ENCODE measurements at regions not wholly inside any gene's neighbourhood (a gene's known extent, or its start where the extent isn't known, plus 50 kb on each side); places are given as distances from the start of the nearest gene placed in this dataset.

- TF ChIP-seq HNF4G (IDR thresholded peaks at IDR 0.05) (no peak), CTCF (IDR thresholded peaks at IDR 0.05; ENCODE audit: low read depth, low read length, missing input control) (no peak), JUND (IDR thresholded peaks at IDR 0.05) (no peak), FOXA1 (IDR thresholded peaks at IDR 0.05) (no peak), HNF4A (conservative IDR thresholded peaks at IDR 0.05) (no peak), FOXA2 (IDR thresholded peaks at IDR 0.05) (no peak), RAD21 (IDR thresholded peaks at IDR 0.05) (no peak), SP1 (IDR thresholded peaks at IDR 0.05) (no peak), RXRA (IDR thresholded peaks at IDR 0.05) (no peak)
- TF ChIP-seq, protein P1, sequence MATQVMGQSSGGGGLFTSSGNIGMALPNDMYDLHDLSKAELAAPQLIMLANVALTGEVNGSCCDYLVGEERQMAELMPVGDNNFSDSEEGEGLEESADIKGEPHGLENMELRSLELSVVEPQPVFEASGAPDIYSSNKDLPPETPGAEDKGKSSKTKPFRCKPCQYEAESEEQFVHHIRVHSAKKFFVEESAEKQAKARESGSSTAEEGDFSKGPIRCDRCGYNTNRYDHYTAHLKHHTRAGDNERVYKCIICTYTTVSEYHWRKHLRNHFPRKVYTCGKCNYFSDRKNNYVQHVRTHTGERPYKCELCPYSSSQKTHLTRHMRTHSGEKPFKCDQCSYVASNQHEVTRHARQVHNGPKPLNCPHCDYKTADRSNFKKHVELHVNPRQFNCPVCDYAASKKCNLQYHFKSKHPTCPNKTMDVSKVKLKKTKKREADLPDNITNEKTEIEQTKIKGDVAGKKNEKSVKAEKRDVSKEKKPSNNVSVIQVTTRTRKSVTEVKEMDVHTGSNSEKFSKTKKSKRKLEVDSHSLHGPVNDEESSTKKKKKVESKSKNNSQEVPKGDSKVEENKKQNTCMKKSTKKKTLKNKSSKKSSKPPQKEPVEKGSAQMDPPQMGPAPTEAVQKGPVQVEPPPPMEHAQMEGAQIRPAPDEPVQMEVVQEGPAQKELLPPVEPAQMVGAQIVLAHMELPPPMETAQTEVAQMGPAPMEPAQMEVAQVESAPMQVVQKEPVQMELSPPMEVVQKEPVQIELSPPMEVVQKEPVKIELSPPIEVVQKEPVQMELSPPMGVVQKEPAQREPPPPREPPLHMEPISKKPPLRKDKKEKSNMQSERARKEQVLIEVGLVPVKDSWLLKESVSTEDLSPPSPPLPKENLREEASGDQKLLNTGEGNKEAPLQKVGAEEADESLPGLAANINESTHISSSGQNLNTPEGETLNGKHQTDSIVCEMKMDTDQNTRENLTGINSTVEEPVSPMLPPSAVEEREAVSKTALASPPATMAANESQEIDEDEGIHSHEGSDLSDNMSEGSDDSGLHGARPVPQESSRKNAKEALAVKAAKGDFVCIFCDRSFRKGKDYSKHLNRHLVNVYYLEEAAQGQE (IDR thresholded peaks at IDR 0.05): no peak
- TF ChIP-seq, protein P2, sequence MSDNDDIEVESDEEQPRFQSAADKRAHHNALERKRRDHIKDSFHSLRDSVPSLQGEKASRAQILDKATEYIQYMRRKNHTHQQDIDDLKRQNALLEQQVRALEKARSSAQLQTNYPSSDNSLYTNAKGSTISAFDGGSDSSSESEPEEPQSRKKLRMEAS (IDR thresholded peaks at IDR 0.05): no peak
- Histone ChIP-seq H3K4me1 (ENCODE audit: control insufficient read depth in 4 of 4, insufficient read depth in 4 of 4, low read length in 3 of 4) (peaks cover 0 to 2% (median 0%) of the 10 kb centered on the region in 4 donors), H3K9ac (ENCODE audit: low read depth in 1 of 2, low read length in 2 of 2) (no peak overlapping the region), H3K27ac (ENCODE audit: low read depth in 1 of 2, low read length in 2 of 2) (no peak overlapping the region), H3K9me3 (ENCODE audit: control insufficient read depth in 4 of 4, low read length in 3 of 4) (no peaks in the 10 kb centered on the region), H3K27me3 (ENCODE audit: control insufficient read depth in 4 of 4, insufficient read depth in 4 of 4, low read length in 3 of 4) (no peaks in the 10 kb centered on the region), H3K4me3 (ENCODE audit: low read depth in 1 of 3, low read length in 3 of 3) (no peak overlapping the region), H3K36me3 (ENCODE audit: control insufficient read depth in 4 of 4, insufficient read depth in 3 of 4, low read depth in 1 of 4, low read length in 3 of 4) (no peaks in the 10 kb centered on the region)
- no peak for DNase-seq (ENCODE audit: low spot score)
- WGBS: 78% methylated on average over 6 of the region's 6 CpGs
Measured at GRCh38 chr5:60333005-60333571, 366.9 kb downstream of the DEPDC1B start.

DNA sequence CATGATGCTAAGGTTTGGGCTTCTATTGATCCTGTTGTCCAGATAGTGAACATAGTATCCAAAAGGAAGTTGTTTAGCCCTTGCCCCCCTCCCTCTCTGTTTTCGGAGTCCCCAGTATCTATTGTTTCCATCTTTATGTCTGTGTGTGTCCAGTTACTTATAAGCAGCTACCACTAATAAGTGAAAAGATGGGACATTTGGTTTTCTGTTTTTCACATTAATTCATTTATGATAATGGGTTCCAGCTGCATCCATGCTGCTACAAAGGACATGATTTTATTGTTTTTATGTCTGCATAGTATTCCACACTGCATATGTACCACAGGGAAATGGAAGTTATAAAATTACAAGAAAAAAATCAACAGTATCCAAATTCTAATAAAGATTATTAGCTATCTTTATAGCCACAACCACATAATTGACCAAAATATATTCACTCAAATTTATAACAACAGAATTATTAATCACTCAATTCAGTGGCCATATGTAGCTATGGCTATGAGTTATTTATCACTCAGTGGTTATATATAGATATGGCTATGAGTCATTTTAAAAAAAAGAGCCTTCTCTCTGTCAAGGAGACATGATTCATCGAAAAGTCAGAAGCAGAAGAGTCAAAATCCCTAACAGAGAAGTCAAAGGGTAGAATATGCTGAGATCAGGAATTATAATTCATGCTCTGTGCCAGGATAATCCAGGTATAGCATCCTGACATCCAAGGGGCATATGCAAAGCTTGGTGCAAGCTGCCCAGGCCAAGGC is 367.5 kb downstream of the DEPDC1B start:
- H3K4me1 ChIP-seq (ENCODE audit: control insufficient read depth in 4 of 4, insufficient read depth in 4 of 4, low read length in 3 of 4): peaks cover 0 to 2% (median 0%) of the 10 kb centered on the region in 4 donors
- H3K9me3 ChIP-seq (ENCODE audit: control insufficient read depth in 4 of 4, low read length in 3 of 4): no peaks in the 10 kb centered on the region
- H3K9ac ChIP-seq (ENCODE audit: low read depth in 1 of 2, low read length in 2 of 2): no peak overlapping the region
- H3K27me3 ChIP-seq (ENCODE audit: control insufficient read depth in 4 of 4, insufficient read depth in 4 of 4, low read length in 3 of 4): no peaks in the 10 kb centered on the region
- no peak overlapping the region for H3K27ac ChIP-seq (ENCODE audit: low read depth in 1 of 2, low read length in 2 of 2)
- 68% methylated on average over 2 of the region's 2 CpGs for WGBS
- DNase-seq (ENCODE audit: low spot score): no peak
- no peak overlapping the region for H3K4me3 ChIP-seq (ENCODE audit: low read depth in 1 of 3, low read length in 3 of 3)
- no peaks in the 10 kb centered on the region for H3K36me3 ChIP-seq (ENCODE audit: control insufficient read depth in 4 of 4, insufficient read depth in 3 of 4, low read depth in 1 of 4, low read length in 3 of 4)
- TF ChIP-seq RXRA (IDR thresholded peaks at IDR 0.05) (no peak), HNF4G (IDR thresholded peaks at IDR 0.05) (no peak), SP1 (IDR thresholded peaks at IDR 0.05) (no peak), GABPA (IDR thresholded peaks at IDR 0.05 in 1 of 2, conservative IDR thresholded peaks at IDR 0.05 in 1 of 2) (no peak), FOXA2 (IDR thresholded peaks at IDR 0.05) (no peak), ZBTB33 (IDR thresholded peaks at IDR 0.05) (no peak), RAD21 (IDR thresholded peaks at IDR 0.05) (no peak), TAF1 (conservative IDR thresholded peaks at IDR 0.05) (no peak), YY1 (IDR thresholded peaks at IDR 0.05) (no peak)
- TF ChIP-seq, protein P2 (IDR thresholded peaks at IDR 0.05): no peak
- TF ChIP-seq, protein P3, sequence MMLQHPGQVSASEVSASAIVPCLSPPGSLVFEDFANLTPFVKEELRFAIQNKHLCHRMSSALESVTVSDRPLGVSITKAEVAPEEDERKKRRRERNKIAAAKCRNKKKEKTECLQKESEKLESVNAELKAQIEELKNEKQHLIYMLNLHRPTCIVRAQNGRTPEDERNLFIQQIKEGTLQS (IDR thresholded peaks at IDR 0.05): no peak
- TF ChIP-seq, protein P1 (IDR thresholded peaks at IDR 0.05): no peak

Data from liver (tissue), 8 donors.